HG03457 (cell line): ENCODE measurements at regions not wholly inside any gene's neighbourhood (a gene's known extent, or its start where the extent isn't known, plus 50 kb on each side); places are given as distances from the start of the nearest gene placed in this dataset.
"Not testable (repeated sequence)": the region's sequence is repeated elsewhere in the genome, so short reads cannot be mapped to it uniquely, and the experiment has no call there.

Source experiments
- ATAC-seq: cut with Tn5 transposase; IDR thresholded peaks from one replicate; pipeline ENCODE4 v1.9.1; 2021; ENCODE audit warnings: moderate number of reproducible peaks; ENCODE audit not compliant: unreplicated experiment

DNA sequence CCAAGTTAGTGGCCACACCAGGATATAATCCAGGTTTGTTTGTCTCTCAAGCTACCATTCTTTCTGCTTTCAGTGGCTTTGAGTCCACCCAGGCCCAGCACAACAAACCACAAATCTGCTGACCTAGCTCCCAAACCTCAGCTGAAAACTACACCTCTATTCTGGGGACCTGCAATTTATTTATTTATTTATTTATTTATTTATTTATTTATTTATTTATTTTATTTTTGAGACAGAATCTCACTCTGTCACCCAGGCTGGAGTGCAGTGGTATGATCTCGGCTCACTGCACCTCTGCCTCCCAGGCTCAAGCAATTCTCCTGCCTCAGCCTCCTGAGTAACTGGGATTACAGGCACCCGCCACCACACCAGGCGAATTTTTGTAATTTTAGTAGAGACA, 229.9 kb upstream of the BTG1 start:
- not testable (repeated sequence) for ATAC-seq

GRCh38 chr12:92370828-92371227, 225.2 kb upstream of the BTG1 start:
- ATAC-seq, result no peak

DNA sequence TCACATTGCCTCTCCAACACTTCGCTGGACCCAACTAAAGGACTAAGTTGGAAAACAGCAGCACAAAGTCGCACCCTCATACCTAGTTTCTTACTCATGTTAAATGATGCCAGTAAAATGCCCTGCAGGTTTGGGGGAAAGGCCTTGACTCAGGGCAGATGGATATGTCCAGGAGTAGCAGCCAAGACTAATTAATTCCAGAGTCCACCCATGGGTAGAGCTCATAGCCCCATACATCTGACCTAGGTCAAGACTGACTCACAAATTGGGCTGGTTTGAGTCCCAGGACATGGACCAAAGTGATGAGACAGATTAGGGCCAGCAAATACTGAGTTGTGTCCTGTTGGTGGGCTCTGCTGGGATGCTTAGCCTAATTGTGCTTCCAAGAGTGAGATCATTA, 224.0 kb upstream of the BTG1 start:
- ATAC-seq, result no peak

GRCh38 chr12:92369056-92369455, 223.4 kb upstream of the BTG1 start:
- ATAC-seq, result no peak

DNA sequence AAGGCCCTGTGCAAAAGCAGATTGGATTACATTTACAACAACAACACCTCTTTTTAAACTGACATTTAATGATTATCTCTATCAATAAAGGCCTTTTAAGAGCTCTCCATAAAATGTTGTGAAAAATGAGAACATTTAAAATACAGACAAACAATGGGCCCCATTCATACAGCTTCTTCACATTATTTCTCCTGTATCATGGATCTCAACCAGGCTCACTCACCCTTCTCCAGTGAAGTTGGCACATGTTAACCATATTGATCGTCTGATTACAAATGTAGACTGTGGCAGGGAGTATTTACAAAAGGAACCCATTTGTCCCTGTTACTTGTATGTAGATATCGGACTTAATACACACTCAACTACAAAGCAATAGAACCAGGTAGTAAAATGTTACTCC, 220.2 kb upstream of the BTG1 start:
- ATAC-seq, result no peak

DNA sequence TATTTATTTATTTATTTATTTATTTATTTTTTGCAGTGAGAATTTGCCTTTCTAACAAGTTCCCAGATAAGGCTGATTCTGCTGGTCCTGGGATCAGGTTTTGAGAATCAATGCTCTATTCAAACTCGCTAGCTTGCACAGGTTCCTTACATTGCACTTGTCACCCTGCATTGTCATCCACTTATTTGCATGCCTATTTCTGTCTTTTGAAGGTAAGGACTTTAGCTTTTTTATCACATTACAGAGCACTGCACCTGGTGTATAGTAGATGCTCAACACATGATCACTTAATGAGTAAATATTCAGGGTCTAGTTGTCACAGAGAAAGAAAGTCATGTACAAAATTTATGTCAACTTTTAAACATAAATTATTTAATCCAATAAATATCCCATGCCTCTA, 219.7 kb upstream of the BTG1 start:
- ATAC-seq, result no peak

GRCh38 chr12:92363295-92364146, 217.9 kb upstream of the BTG1 start:
- ATAC-seq, result peak; percentile 61

DNA sequence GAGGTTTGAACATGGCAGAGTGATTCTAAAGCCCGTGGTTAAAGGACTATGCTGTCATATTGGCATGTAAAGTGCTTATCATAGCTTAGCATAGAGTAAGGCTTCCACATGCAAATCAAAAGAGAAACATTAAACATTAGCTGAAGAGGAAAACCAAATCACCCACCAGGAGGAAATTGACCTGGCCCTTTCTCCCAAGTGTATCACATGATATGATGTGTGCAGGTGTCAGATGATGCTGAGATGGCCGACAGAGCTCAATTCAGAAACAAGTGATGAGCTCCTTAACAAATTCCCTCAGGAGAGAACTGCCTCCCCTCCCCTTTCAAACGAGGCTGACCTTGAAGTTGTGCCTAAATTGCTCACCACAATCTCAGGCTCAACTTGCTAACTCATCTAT, 217.1 kb upstream of the BTG1 start:
- peak; percentile 44 for ATAC-seq

- no peak for ATAC-seq
Observed at GRCh38 chr12:92362126-92362525, 216.5 kb upstream of the BTG1 start.

DNA sequence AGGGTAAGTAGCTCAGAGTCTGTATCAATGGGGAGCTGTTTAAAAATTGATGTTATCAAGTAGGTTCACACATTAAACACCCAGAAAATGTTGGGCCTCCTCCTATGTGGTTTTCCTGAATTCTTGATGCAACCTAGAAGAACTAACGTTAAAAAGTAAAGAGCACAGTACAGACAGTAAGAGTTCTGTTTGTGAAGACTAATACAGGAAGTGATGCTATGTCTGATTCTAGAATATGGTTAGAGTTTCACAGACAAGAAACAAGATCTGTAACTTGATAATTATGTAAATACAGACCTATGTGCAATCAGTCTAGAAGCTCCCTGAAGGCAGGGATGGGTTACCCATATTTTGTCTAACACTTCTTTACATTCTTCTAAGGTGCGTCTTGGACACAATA, 214.9 kb upstream of the BTG1 start:
- no peak for ATAC-seq

- ATAC-seq, result no peak
Observed at GRCh38 chr12:92359581-92360209, 214.0 kb upstream of the BTG1 start.

DNA sequence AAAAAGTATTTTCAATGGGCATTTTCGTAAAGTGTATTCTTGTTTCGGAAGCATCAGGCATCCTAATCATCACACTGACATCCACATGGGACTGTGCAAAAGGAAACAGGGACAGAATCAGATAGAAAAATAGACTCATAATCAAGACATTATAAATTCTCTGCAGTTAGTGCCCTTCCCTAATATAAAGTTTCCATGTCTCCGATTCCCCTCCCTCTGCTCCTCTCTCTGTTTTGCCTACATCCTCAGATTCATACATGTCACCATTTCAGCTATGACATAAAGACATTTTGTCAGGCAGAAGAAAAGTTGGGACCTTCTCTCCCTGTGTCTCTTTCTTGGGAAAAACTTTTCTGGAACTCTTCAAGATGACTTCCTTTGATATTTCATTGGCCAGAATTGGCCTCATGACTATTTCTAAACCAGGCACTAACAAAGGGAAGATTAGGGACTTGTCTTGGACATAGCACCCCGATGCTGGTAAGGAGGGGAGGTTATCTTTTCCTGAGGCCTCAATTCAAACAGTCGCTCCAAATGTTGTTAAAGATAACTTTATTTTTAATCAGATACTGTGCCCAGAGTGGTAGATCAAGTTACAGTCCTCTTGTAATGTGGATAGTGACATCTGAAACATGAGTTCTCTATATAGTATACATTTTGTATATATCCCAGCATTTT, 212.1 kb upstream of the BTG1 start:
- no peak for ATAC-seq

DNA sequence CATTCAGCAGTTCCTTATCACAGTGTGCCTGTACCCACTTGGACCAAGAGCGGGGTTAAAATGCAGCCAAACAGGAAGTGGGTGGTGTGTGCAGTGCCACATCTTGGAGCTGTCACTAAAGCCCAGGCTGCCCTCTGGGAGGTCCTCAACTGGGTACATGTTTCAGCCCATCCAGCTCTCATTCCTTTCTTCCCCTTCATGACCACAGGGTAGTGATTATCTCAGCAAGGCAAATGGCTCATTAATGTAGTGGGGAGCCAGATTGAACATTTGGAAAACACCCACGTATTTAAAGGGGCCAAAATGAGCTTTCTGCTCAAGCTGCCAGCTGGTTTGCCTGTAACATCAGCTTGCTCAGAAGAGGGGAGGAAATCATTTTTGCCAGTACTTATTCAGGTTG, 210.8 kb upstream of the BTG1 start:
- no peak for ATAC-seq

DNA sequence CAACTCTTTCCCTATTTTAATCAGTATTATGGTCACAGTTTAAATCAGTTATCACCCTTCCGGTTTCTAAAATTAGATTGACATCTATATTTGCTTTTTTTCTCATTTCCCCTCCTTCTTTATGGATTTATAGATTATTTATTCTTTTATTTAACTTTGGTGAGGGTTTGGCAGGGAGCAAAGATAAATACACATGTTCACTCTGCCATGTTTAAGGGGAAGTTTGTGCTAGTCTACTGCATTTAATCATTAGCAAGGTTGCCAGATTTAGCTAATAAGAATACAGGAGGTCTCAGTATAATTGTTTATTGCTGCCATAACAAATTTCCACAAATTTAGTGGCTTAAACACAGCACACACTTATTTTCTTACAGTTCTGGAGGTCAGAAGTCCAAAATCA, 204.0 kb upstream of the BTG1 start:
- ATAC-seq, result no peak

DNA sequence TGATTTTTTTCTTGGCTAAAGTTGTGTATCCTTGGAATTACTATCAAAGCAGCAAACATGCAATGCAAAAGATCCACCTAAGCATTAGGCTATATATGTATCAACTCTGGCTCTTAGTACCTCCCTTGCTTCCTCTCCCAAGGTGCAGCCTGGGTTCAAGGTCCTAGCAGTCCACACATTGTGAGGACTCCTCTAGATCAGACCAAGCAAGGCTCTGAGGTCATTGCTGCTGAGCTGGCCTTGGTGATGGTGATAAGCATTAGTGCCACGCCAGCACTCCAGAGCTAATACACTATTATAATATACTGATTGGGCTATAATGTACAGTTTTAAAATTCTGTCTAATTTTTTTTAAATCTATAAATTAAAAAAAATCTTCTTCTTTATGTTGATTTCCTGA, 196.9 kb upstream of the BTG1 start:
- no peak for ATAC-seq

GRCh38 chr12:92341065-92341668, 195.5 kb upstream of the BTG1 start:
- ATAC-seq, result no peak

DNA sequence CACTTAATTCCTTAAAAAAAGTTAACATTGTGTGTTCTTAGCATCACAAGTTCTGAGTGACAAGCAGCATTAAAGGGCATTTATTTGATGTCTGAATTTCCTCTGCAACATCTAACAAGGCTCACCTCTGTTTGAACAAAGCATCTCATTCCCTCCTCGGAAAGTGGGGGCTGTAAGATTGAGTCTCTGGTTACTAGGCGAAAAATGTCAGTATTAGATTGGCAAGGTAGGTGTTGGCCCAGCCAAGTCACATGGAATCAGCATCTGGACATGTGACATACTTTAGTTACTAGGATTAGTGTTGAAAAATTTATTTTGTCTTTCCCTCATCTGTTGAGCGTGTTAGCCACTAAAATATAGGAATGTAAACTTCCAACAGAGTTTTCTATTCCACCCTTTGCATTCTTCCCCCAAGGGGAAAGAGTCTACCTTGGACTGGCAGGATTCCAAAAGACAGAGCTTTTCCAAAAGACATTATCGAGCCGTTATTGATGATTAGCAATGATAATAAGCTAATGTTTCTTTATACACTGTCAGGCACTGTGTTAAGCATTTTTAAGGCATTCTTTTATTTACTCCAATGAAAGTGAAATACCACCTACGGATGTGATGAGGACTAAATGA, 194.9 kb upstream of the BTG1 start:
- ATAC-seq, result no peak

DNA sequence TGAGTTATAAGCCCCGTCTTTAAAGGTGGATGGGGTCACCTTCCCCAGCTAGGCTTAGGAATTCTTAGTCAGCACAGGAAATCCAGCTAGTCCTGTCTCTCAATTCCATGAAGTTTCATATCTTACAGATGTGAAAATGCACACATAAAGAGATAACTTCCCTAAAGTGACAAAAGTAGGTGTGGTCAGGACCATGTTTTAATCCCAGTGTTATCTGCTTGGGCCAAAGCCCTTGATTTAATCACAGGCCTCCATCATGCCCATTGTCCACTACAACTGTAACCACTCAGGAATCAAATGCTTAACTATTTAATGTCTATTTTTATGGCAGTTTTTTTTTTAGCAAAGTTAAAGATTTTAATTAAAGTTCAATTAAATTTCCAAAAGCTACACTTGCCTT, 194.4 kb upstream of the BTG1 start:
- ATAC-seq, result no peak

- ATAC-seq, result no peak
Observed at GRCh38 chr12:92339198-92339821, 193.7 kb upstream of the BTG1 start.

- ATAC-seq, result no peak
Observed at GRCh38 chr12:92338671-92339070, 193.0 kb upstream of the BTG1 start.

GRCh38 chr12:92338102-92338501, 192.5 kb upstream of the BTG1 start:
- no peak for ATAC-seq
